ENCODE measurements at regions not wholly inside any gene's neighbourhood (a gene's known extent, or its start where the extent isn't known, plus 50 kb on each side); places are given as distances from the start of the nearest gene placed in this dataset.

- Mint-ChIP-seq H3K27ac (no peak overlapping the region), H3K9me3 (no peaks in the 10 kb centered on the region), H3K27me3 (ENCODE audit: low read depth in 2 of 2) (peaks cover 0 to 3% of the 10 kb centered on the region in 2 donors), H3K36me3 (no peaks in the 10 kb centered on the region), H3K4me3 (no peak overlapping the region), H3K4me1 (no peaks in the 10 kb centered on the region)
- ATAC-seq (no peak), DNase-seq (no peak)
- no peaks in the 10 kb centered on the region for H3K36me3 ChIP-seq (ENCODE audit: control insufficient read depth, insufficient read depth, low read length)
- TF ChIP-seq, protein P1, sequence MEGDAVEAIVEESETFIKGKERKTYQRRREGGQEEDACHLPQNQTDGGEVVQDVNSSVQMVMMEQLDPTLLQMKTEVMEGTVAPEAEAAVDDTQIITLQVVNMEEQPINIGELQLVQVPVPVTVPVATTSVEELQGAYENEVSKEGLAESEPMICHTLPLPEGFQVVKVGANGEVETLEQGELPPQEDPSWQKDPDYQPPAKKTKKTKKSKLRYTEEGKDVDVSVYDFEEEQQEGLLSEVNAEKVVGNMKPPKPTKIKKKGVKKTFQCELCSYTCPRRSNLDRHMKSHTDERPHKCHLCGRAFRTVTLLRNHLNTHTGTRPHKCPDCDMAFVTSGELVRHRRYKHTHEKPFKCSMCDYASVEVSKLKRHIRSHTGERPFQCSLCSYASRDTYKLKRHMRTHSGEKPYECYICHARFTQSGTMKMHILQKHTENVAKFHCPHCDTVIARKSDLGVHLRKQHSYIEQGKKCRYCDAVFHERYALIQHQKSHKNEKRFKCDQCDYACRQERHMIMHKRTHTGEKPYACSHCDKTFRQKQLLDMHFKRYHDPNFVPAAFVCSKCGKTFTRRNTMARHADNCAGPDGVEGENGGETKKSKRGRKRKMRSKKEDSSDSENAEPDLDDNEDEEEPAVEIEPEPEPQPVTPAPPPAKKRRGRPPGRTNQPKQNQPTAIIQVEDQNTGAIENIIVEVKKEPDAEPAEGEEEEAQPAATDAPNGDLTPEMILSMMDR (IDR thresholded peaks at IDR 0.05): no peak
- no peaks in the 10 kb centered on the region for H3K9me3 ChIP-seq (ENCODE audit: control insufficient read depth, insufficient read depth, low read length)
- no peak overlapping the region for H3K27ac ChIP-seq (ENCODE audit: low read length)
- no peak overlapping the region for H3K4me3 ChIP-seq (ENCODE audit: low read length)
- no peaks in the 10 kb centered on the region for H3K27me3 ChIP-seq (ENCODE audit: control insufficient read depth, insufficient read depth, low read length)
- H3K4me1 ChIP-seq (ENCODE audit: control insufficient read depth, insufficient read depth, low read length): no peaks in the 10 kb centered on the region
- intact Hi-C loops (cut with micrococcal nuclease): no loop called here
- WGBS (ENCODE audit: insufficient coverage): 93% methylated on average over 1 of the region's 1 CpG
Observed at GRCh38 chr6:5906842-5907241, 99.9 kb downstream of the NRN1 start.

DNA sequence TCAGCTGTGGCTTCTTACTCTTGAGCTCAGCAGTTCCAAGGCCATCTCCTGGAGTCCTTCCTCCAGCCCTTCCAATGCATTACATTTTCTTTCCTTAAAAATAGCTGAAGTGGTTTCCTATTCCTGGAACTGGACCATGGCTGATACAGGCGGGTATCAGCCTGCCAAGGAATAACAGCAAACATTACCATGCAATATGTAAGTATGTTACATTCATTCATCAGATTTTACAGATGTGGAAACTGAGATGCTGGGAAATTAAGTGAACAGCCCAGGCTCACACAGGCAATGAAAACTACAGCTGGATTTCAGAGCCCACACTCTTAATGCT lies 100.4 kb downstream of the NRN1 start:
- 100% methylated on average over 1 of the region's 1 CpG for WGBS (ENCODE audit: insufficient coverage)
- H3K36me3 ChIP-seq (ENCODE audit: control insufficient read depth, insufficient read depth, low read length): no peaks in the 10 kb centered on the region
- Mint-ChIP-seq H3K9me3 (no peaks in the 10 kb centered on the region), H3K4me1 (no peaks in the 10 kb centered on the region), H3K4me3 (no peak overlapping the region), H3K27ac (no peak overlapping the region), H3K27me3 (ENCODE audit: low read depth in 2 of 2) (peaks cover 0 to 3% of the 10 kb centered on the region in 2 donors), H3K36me3 (no peaks in the 10 kb centered on the region)
- H3K4me1 ChIP-seq (ENCODE audit: control insufficient read depth, insufficient read depth, low read length): no peaks in the 10 kb centered on the region
- H3K9me3 ChIP-seq (ENCODE audit: control insufficient read depth, insufficient read depth, low read length): no peaks in the 10 kb centered on the region
- intact Hi-C loops (cut with micrococcal nuclease): no loop called here
- ATAC-seq (no peak), DNase-seq (no peak)
- no peaks in the 10 kb centered on the region for H3K27me3 ChIP-seq (ENCODE audit: control insufficient read depth, insufficient read depth, low read length)
- H3K4me3 ChIP-seq (ENCODE audit: low read length): no peak overlapping the region
- TF ChIP-seq, protein P1 (IDR thresholded peaks at IDR 0.05): no peak
- H3K27ac ChIP-seq (ENCODE audit: low read length): no peak overlapping the region

DNA sequence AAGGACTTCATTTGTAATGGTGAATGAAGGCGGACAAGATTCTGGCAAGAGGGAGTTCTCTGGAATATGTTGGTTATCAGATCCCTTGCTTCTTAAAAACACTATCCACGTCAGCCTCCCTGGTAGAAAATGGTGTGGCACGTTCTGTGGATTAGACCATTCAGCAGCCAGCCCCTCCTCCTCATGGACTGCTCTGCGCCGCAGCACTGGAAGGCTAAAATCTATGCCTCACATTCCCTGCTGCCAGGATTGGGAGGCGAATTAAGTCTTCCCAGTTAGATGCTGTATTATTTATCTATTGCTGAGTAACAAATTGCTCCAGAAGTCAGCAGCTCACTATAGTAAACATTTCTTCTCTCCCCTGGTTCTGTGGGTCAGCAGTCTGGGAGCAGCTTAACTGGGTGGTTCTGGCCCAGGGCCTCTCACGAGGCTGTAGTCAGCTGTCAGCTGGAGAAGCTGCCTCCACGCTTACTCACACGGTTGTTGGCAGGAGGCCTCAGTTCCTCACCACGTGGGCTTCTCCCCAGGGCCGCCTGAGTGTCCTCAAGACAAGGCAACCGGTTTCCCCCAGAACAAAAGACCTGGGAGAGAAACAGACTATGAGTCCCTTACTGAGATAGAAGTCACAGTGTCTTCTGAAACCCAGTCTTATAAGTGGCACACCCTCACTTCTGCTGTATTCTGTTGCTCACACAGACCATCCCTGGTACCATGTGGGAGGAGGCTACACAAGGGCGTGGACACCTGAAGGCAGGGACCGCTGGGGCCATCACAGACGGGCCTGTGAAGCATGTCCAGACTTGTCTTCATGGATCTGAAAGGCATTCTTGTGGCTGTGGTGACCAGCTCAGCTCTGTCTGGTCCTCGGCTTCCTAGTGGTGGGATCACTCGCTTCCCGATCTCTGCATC lies 101.0 kb downstream of the NRN1 start:
- DNase-seq: no peak

More for the DNA sequence above, 101.0 kb downstream of the NRN1 start:
- no peaks in the 10 kb centered on the region for H3K27me3 ChIP-seq (ENCODE audit: control insufficient read depth, insufficient read depth, low read length)
- H3K36me3 ChIP-seq (ENCODE audit: control insufficient read depth, insufficient read depth, low read length): no peaks in the 10 kb centered on the region
- intact Hi-C loops (cut with micrococcal nuclease): no loop called here
- H3K9me3 Mint-ChIP-seq: no peaks in the 10 kb centered on the region
- no peaks in the 10 kb centered on the region for H3K4me1 ChIP-seq (ENCODE audit: control insufficient read depth, insufficient read depth, low read length)
- ATAC-seq: no peak
- H3K4me3 ChIP-seq (ENCODE audit: low read length): no peak overlapping the region
- H3K36me3 Mint-ChIP-seq: no peaks in the 10 kb centered on the region
- H3K4me3 Mint-ChIP-seq: no peak overlapping the region
- H3K27ac ChIP-seq (ENCODE audit: low read length): no peak overlapping the region
- H3K27me3 Mint-ChIP-seq (ENCODE audit: low read depth in 2 of 2): peaks cover 0 to 3% of the 10 kb centered on the region in 2 donors
- H3K27ac Mint-ChIP-seq: no peak overlapping the region
- H3K9me3 ChIP-seq (ENCODE audit: control insufficient read depth, insufficient read depth, low read length): no peaks in the 10 kb centered on the region
- 88% methylated on average over 16 of the region's 18 CpGs for WGBS (ENCODE audit: insufficient coverage)
- H3K4me1 Mint-ChIP-seq: no peaks in the 10 kb centered on the region
- TF ChIP-seq, protein P1 (IDR thresholded peaks at IDR 0.05): no peak
